ENCODE measurements at regions not wholly inside any gene's neighbourhood (a gene's known extent, or its start where the extent isn't known, plus 50 kb on each side); places are given as distances from the start of the nearest gene placed in this dataset.

DNA sequence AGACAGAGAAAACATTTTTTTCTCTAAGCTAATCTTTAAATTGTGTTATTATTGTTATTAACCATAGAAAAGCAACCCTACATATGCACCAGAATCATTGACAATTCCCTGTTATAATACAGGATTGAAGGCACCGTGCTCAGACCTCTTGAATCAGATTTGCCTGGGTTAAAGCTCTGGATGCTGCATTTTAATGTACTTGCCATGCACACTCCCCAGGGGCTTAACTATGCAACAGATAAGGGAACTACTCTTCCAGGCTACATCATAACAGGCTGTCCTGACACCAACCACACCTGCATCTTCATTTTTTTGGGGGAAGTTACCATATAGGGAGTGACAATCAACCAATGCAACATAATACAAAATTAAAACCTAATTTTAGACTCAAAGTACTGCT, 1187.6 kb upstream of the CDH8 start:
- no peaks in the 10 kb centered on the region for H3K23me2 ChIP-seq (ENCODE audit: insufficient read length, low read depth, low read length, poor library complexity, severe bottlenecking)
- H3K4me1 ChIP-seq (ENCODE audit: insufficient read depth, low read length): no peaks in the 10 kb centered on the region
- no peak overlapping the region for H3T11ph ChIP-seq (ENCODE audit: low read length)
- H3K4ac ChIP-seq (ENCODE audit: low read depth, low read length): no peak overlapping the region
- H2BK15ac ChIP-seq (ENCODE audit: low read depth, low read length): no peak overlapping the region
- no peak overlapping the region for H3K27ac Mint-ChIP-seq
- no peak overlapping the region for H2AK5ac ChIP-seq (ENCODE audit: insufficient read length, low read length)
- no peak overlapping the region for H3K56ac ChIP-seq (ENCODE audit: insufficient read length, low read depth, low read length)
- no peak overlapping the region for H2BK12ac ChIP-seq (ENCODE audit: insufficient read length, low read depth, low read length)
- H3K18ac ChIP-seq (ENCODE audit: insufficient read length, low read depth, low read length): no peak overlapping the region
- H3K9me3 ChIP-seq (ENCODE audit: control insufficient read depth, low read depth, low read length): no peaks in the 10 kb centered on the region
- no peaks in the 10 kb centered on the region for H3K79me2 ChIP-seq (ENCODE audit: insufficient read depth, low read length)
- H3K9ac ChIP-seq (ENCODE audit: extremely low read depth, insufficient read length, low read length): no peak overlapping the region
- TF ChIP-seq, protein P1, sequence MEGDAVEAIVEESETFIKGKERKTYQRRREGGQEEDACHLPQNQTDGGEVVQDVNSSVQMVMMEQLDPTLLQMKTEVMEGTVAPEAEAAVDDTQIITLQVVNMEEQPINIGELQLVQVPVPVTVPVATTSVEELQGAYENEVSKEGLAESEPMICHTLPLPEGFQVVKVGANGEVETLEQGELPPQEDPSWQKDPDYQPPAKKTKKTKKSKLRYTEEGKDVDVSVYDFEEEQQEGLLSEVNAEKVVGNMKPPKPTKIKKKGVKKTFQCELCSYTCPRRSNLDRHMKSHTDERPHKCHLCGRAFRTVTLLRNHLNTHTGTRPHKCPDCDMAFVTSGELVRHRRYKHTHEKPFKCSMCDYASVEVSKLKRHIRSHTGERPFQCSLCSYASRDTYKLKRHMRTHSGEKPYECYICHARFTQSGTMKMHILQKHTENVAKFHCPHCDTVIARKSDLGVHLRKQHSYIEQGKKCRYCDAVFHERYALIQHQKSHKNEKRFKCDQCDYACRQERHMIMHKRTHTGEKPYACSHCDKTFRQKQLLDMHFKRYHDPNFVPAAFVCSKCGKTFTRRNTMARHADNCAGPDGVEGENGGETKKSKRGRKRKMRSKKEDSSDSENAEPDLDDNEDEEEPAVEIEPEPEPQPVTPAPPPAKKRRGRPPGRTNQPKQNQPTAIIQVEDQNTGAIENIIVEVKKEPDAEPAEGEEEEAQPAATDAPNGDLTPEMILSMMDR (conservative IDR thresholded peaks at IDR 0.05): no peak
- H4K91ac ChIP-seq (ENCODE audit: insufficient read length, low read depth, low read length): no peak overlapping the region
- no peaks in the 10 kb centered on the region for H3K27me3 ChIP-seq (ENCODE audit: insufficient read depth, low read length)
- no peak overlapping the region for H4K5ac ChIP-seq (ENCODE audit: insufficient read length, low read depth, low read length)
- H3K27ac ChIP-seq (ENCODE audit: insufficient read length, low read depth, low read length): no peak overlapping the region
- peaks cover 0 to 3% of the 10 kb centered on the region in 2 experiments; a peak in 2 of 4 replicates for H3K4me1 Mint-ChIP-seq
- no peaks in the 10 kb centered on the region for H3K27me3 Mint-ChIP-seq (ENCODE audit: low read depth)
- H4K20me1 ChIP-seq (ENCODE audit: control insufficient read depth, insufficient read depth, insufficient read length): no peaks in the 10 kb centered on the region
- no CpG with 5 or more reads among the region's 1 CpG for WGBS (ENCODE audit: extremely low coverage, insufficient read length, low lambda C conversion rate)
- H3K4me3 Mint-ChIP-seq: no peak overlapping the region
- no peak overlapping the region for H3K14ac ChIP-seq (ENCODE audit: insufficient read depth, low read length)
- H2BK5ac ChIP-seq (ENCODE audit: insufficient read length, low read length): no peak overlapping the region
- no peak overlapping the region for H3K23ac ChIP-seq (ENCODE audit: insufficient read length, low read depth, low read length)
- H2BK120ac ChIP-seq (ENCODE audit: low read depth, low read length, poor library complexity, severe bottlenecking): no peak overlapping the region
- DNase-seq: no peak
- no peaks in the 10 kb centered on the region for H3K36me3 Mint-ChIP-seq (ENCODE audit: insufficient read depth in 1 of 3, low read depth in 3 of 3)
- H2AFZ ChIP-seq (ENCODE audit: low read length): no peak overlapping the region
- H3K9me3 Mint-ChIP-seq: no peaks in the 10 kb centered on the region
- no peak overlapping the region for H4K8ac ChIP-seq (replicated peaks; ENCODE audit: insufficient read length, low read depth, low read length)
- no peak overlapping the region for H3K4me2 ChIP-seq (ENCODE audit: insufficient read depth, insufficient read length, low read length)
- no peaks in the 10 kb centered on the region for H3K79me1 ChIP-seq (ENCODE audit: insufficient read depth, low read depth, low read length, poor library complexity, severe bottlenecking)
- no peak overlapping the region for H2BK20ac ChIP-seq (ENCODE audit: low read depth, low read length, poor library complexity, severe bottlenecking)

Data from H9 (cell line).